Fibroblast of lung (primary cell): ENCODE measurements at regions not wholly inside any gene's neighbourhood (a gene's known extent, or its start where the extent isn't known, plus 50 kb on each side); places are given as distances from the start of the nearest gene placed in this dataset.

Experiments
- DNase-seq, 2 donors: peaks; one replicate each; pipeline versions ENCODE4 v3.0.0 to v3.0.0-alpha.2; 2010; ENCODE audit warnings: low read depth in 2 of 2
- H2AFZ ChIP-seq: 2 replicates; pipeline ENCODE4 v1.5.1; 2012; ENCODE audit warnings: low read length, control low read depth, inconsistent platforms
- H3K27ac ChIP-seq: 2 replicates; pipeline ENCODE4 v1.5.1; 2011; ENCODE audit warnings: low read length, control low read depth; ENCODE audit not compliant: insufficient read depth
- H3K27me3 ChIP-seq: 2 replicates; pipeline ENCODE4 v1.5.1; 2011; ENCODE audit warnings: mild to moderate bottlenecking, low read length; ENCODE audit not compliant: control insufficient read depth, insufficient read depth
- H3K36me3 ChIP-seq: 2 replicates; pipeline ENCODE4 v1.5.1; 2011; ENCODE audit warnings: low read length; ENCODE audit not compliant: control insufficient read depth, insufficient read depth
- H3K4me1 ChIP-seq: 2 replicates; pipeline ENCODE4 v1.5.1; 2011; ENCODE audit warnings: low read length; ENCODE audit not compliant: control insufficient read depth, insufficient read depth; ENCODE audit errors: extremely low read depth
- H3K4me2 ChIP-seq: 2 replicates; pipeline ENCODE4 v1.5.1; 2011; ENCODE audit warnings: low read length, control low read depth; ENCODE audit not compliant: insufficient read depth; ENCODE audit errors: extremely low read depth
- H3K4me3 ChIP-seq, 4 experiments: fragments of 200-600 bp in 1 of 4; sonication (generic) in 1 of 4; replicated peaks in 1 of 4; 2 replicates each; pipeline ENCODE4 v1.5.1; 2011 to 2016; ENCODE audit warnings: low read length in 4 of 4, low read depth in 3 of 4, mild to moderate bottlenecking in 3 of 4, control low read depth in 2 of 4, inconsistent platforms in 1 of 4, mixed read lengths in 1 of 4; ENCODE audit not compliant: insufficient read depth in 1 of 4; ENCODE audit errors: control extremely low read depth in 1 of 4
- H3K79me2 ChIP-seq: 2 replicates; pipeline ENCODE4 v1.5.1; 2012; ENCODE audit warnings: mild to moderate bottlenecking, low read length, inconsistent platforms; ENCODE audit not compliant: control insufficient read depth, insufficient read depth
- H3K9ac ChIP-seq: 2 replicates; pipeline ENCODE4 v1.5.1; 2011; ENCODE audit warnings: mild to moderate bottlenecking, low read length, control low read depth; ENCODE audit not compliant: insufficient read depth
- H3K9me3 ChIP-seq: 2 replicates; pipeline ENCODE4 v1.5.1; 2012; ENCODE audit warnings: low read depth, low read length; ENCODE audit not compliant: control insufficient read depth, insufficient read depth
- H4K20me1 ChIP-seq: 2 replicates; pipeline ENCODE4 v1.5.1; 2011; ENCODE audit warnings: low read length; ENCODE audit not compliant: control insufficient read depth, insufficient read depth; ENCODE audit errors: extremely low read depth
- EZH2 ChIP-seq: IDR thresholded peaks from 2 replicates; pipeline ENCODE4 v1.5.1; 2012; ENCODE audit warnings: low read length, control low read depth, mild to moderate bottlenecking; ENCODE audit errors: missing control alignments
- TF ChIP-seq, protein P1 (sequence below), 2 donors: IDR thresholded peaks in 1 of 2; conservative IDR thresholded peaks in 1 of 2; 1 replicate in 1 of 2; 2 replicates in 1 of 2; pipeline ENCODE4 v1.5.1; 2011 to 2012; ENCODE audit warnings: low read length in 2 of 2, control low read depth in 1 of 2, inconsistent platforms in 1 of 2, low read depth in 1 of 2, mild to moderate bottlenecking in 1 of 2

DNA sequence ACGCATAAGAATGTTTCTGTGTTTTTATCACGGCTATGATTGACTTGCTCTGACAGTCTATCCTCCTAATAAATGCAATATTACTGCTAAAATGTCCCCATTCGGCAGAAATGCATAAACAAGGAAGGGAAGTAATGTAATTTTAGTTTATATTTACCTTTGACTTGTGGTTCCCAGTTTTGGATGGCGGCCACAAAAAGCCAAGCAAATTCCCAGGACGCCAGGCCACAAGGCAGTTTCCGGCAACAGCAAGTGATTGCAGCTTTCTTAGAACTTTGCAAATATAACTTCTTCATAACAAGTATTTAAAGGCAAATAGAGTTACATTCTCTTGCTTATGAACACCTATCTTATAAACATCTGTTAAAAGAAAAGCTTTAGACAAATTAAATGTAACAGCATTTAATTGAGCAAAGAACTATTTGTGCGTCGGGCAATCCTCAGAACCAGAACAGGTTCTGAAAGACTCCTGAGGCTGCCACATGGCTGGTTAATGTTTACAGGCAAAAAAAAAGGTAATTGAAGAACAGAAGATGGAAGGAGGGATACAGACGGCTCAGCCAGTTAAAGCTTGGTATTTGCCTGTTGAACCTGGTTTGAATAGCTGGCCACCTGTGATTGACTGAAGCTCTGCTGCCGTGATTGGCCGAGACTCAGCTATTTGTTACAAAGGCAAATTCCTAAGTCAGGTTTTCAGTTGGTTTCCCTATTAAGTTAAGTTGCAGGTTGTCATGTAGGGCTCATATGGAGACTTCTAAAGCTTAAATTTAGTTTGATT lies 80.8 kb downstream of the C21orf91 start:
- Histone ChIP-seq H3K4me1 (no peaks in the 10 kb centered on the region), H3K36me3 (no peaks in the 10 kb centered on the region), H4K20me1 (no peaks in the 10 kb centered on the region), H3K27me3 (no peaks in the 10 kb centered on the region), H3K79me2 (no peaks in the 10 kb centered on the region), H3K9me3 (no peaks in the 10 kb centered on the region), H2AFZ (no peak overlapping the region), H3K4me2 (no peak overlapping the region), H3K27ac (no peak overlapping the region), H3K9ac (no peak overlapping the region), H3K4me3 (no peak overlapping the region)
- DNase-seq: no peak
- TF ChIP-seq EZH2: no peak
- TF ChIP-seq, protein P1, sequence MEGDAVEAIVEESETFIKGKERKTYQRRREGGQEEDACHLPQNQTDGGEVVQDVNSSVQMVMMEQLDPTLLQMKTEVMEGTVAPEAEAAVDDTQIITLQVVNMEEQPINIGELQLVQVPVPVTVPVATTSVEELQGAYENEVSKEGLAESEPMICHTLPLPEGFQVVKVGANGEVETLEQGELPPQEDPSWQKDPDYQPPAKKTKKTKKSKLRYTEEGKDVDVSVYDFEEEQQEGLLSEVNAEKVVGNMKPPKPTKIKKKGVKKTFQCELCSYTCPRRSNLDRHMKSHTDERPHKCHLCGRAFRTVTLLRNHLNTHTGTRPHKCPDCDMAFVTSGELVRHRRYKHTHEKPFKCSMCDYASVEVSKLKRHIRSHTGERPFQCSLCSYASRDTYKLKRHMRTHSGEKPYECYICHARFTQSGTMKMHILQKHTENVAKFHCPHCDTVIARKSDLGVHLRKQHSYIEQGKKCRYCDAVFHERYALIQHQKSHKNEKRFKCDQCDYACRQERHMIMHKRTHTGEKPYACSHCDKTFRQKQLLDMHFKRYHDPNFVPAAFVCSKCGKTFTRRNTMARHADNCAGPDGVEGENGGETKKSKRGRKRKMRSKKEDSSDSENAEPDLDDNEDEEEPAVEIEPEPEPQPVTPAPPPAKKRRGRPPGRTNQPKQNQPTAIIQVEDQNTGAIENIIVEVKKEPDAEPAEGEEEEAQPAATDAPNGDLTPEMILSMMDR (conservative IDR thresholded peaks at IDR 0.05 in 1 of 2, IDR thresholded peaks at IDR 0.05 in 1 of 2; ENCODE audit: low read depth in 1 of 2, low read length in 2 of 2): no peak

DNA sequence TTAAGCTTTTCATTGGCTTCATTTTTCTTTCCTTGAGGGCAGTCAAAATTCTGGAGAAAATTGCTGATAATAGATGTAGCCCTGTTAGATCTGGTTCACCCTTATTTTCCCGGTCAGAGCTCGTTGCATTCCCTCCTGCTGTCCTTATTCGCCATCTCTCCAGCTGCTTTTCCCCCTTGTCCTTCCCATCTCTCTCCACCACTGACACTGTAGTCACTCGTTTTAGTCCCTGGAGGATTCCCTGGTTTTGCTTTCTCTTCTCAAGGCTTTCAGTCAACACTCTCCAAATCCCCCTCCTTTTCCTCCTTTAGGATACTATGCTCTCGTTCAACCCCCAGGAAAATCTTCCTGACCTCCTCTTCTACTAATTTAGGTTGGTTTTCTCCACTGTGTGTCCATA lies 83.1 kb downstream of the C21orf91 start:
- TF ChIP-seq EZH2: no peak
- TF ChIP-seq, protein P1 (conservative IDR thresholded peaks at IDR 0.05 in 1 of 2, IDR thresholded peaks at IDR 0.05 in 1 of 2; ENCODE audit: low read depth in 1 of 2, low read length in 2 of 2): no peak
- Histone ChIP-seq H3K27ac (no peak overlapping the region), H4K20me1 (no peaks in the 10 kb centered on the region), H3K4me1 (no peaks in the 10 kb centered on the region), H3K4me3 (no peak overlapping the region), H3K9me3 (no peaks in the 10 kb centered on the region), H3K4me2 (no peak overlapping the region), H3K79me2 (no peaks in the 10 kb centered on the region), H3K36me3 (no peaks in the 10 kb centered on the region), H3K9ac (no peak overlapping the region), H3K27me3 (no peaks in the 10 kb centered on the region), H2AFZ (no peak overlapping the region)
- DNase-seq: no peak

DNA sequence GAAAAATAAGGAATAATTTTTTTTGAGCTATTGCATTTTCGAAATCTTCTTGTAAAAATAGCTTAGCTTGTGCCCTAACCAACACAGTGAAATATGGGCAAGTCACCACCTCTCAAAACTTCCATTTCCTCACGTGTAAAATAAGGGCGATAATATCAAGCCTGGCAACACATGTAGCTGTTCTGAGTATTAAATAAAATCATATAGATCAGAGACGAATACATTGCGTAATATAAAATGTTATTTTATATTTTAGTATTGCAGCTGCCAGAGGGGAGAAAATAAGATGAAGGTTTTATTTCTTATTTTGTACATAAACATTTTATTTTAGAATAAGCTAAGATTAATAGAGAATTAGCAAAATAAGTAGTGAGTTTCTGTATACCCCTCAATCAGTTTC lies 85.9 kb downstream of the C21orf91 start:
- H3K27ac ChIP-seq: no peak overlapping the region
- no peaks in the 10 kb centered on the region for H3K9me3 ChIP-seq
- no peaks in the 10 kb centered on the region for H3K27me3 ChIP-seq
- H3K4me2 ChIP-seq: no peak overlapping the region
- no peaks in the 10 kb centered on the region for H3K36me3 ChIP-seq
- no peak overlapping the region for H2AFZ ChIP-seq
- no peak overlapping the region for H3K9ac ChIP-seq
- H4K20me1 ChIP-seq: no peaks in the 10 kb centered on the region
- H3K4me3 ChIP-seq: no peak overlapping the region
- H3K79me2 ChIP-seq: no peaks in the 10 kb centered on the region
- DNase-seq: no peak
- no peak for TF ChIP-seq EZH2
- TF ChIP-seq, protein P1 (conservative IDR thresholded peaks at IDR 0.05 in 1 of 2, IDR thresholded peaks at IDR 0.05 in 1 of 2; ENCODE audit: low read depth in 1 of 2, low read length in 2 of 2): no peak
- H3K4me1 ChIP-seq: no peaks in the 10 kb centered on the region
